NCI-H1105 (cell line): ENCODE measurements at regions not wholly inside any gene's neighbourhood (a gene's known extent, or its start where the extent isn't known, plus 50 kb on each side); places are given as distances from the start of the nearest gene placed in this dataset.
A peak's percentile ranks its signal among the peaks of the same experiment; 100 is the strongest.

ENCODE experiments used
- DNase-seq: peaks from one replicate; lab custom pipeline; 2025; lab: John Stamatoyannopoulos, UW

DNA sequence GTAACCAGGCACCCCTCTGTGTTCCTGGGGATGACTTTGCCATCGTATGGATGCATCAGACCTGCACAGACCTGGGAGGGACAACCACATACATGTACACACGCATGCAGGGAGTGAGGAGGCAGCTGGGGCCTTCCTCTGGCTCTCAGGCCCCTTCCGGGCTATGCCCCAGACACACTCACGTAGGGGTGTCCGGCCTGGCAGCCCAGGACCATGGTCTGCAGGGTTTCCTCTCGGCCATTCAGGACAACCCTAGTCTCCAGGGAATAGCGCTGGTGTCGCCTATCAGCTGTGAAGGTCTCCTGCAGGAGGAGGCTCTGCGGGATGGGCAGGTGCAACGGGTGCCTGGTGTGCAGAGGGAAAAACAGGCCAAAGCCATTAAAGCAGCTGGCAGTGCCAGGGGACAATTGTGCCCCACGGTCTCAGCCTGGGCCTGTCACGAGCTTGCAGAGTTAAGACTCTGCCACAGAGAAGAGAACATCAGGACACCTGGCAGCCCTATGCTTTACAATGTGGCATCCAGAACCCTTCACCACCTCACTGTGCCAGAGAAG, 101.4 kb downstream of the RMI2 start:
- DNase-seq, result peak; percentile 46

DNA sequence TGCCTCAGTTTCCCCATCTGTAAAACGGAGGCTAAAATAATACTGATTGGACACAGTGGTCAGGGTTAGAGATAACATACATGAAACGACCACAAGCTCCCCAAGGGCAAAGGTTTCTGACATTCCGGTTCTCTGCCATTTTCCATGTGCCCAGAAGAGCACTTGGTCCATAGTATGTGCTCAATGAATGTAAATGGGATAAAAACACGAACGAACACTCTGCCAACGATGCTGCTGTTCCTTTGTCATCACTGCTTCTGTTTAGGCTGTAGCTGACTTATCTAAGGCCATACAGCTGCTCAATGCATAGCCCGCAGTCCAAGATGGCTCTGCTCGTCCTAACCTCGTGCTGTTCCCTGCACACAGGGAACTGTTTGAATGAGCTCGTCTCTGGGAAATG, 102.0 kb downstream of the RMI2 start:
- DNase-seq, result no peak

DNA sequence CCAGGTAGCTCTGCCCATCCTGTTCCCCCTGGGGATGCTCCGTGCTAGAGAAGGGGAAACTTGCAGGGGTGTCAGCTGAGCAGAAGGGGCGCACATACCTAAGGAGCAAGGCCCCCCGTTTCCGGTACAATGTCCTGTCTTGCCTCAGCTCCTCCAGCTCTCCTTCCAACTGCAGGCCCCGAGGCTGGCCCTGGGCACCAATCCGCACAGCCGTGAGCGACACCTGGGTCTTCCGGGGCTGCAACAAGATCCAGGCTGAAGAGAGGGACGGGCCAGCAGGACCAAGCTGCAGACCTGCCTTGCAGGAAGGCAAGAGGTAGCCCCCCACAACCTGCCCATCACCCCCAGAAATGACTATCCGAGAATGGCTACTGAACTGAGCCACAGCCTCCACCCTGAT, 102.6 kb downstream of the RMI2 start:
- no peak for DNase-seq

DNA sequence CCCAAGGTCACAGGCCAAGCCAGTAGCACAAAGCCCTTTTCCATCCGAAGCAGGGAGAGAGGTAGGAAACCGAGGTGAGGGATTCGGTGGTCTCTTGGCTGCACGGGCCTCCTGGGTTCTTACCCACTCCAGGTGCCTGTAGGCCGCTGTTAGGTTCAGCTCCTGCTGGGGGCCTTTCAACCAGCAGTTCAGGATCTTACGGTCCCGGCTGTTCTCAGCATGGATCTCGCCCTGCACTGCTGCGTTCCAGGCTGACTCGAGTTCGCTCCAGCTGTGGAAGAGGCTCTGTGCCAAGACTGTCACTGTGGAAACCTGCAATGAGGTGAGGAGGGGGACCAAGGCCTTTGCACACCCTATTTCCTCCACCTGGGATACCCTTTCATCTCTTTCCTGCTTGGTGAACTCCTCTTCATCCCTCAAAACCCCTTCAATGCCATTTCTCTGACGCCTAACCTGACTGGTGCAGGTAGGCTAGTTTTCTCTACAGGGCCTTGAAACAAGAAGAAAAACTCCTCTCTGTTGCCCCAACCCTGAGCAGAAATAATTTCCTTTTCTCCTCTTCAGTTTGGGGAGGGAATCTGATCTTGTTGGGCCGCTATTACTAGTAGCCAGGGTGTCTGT, 103.6 kb downstream of the RMI2 start:
- DNase-seq, result no peak

DNA sequence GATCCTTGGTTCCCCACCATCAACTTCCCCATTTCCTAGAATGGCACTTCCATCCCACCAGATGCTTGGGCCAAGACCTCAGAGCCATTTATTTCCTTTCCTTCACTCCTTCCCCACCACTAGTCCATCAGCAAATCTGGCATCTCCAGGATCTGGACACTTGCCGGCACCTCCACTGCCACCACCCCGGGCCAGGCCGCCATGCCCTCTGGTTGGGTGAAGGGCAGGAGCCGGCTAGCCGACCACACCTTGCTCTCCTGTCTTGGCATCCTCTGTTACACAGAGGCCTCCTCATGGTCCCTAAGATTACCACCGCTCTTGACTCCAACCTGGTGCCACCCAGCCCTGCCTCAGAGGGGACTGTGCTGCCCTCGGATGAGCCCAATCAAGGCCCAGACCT, 104.5 kb downstream of the RMI2 start:
- no peak for DNase-seq

DNA sequence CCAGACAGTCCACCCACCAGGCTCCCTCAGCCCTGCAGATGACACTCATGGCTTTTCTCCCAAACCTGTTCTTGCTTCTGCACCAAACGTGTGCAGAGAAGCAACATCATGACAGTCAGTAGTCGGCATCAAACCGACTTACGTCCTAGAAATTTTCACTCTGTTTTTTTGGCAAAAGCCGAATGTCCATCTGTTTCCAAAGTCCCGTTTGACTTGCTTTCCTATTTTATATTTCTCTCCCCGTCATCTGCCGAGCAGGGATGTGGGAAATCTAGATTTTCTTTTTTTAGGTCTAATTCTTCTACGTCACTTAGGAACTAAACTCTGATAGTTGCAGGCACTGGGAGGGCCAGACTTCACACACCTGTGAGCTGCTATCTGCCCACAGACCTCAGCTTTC, 104.9 kb downstream of the RMI2 start:
- no peak for DNase-seq

DNA sequence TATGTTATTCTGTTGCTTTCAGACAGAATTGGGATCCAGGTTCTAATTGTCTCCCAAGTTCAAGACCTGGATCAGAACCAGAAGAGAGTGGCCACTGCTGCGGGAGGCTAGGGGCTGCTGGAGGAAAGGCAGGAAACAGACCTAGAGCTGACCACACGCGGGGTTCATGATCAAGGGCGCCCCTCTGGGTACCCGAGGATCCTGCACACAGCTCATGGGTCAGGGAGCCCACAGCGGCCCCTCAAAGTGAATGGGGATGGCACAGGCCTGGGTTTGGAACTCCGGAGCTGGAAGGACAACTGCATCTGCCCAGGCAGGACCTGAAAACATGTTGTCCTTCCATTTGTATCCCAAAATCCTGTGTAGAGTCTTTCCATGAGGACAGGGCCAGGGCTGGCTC, 107.0 kb downstream of the RMI2 start:
- DNase-seq, result no peak

DNA sequence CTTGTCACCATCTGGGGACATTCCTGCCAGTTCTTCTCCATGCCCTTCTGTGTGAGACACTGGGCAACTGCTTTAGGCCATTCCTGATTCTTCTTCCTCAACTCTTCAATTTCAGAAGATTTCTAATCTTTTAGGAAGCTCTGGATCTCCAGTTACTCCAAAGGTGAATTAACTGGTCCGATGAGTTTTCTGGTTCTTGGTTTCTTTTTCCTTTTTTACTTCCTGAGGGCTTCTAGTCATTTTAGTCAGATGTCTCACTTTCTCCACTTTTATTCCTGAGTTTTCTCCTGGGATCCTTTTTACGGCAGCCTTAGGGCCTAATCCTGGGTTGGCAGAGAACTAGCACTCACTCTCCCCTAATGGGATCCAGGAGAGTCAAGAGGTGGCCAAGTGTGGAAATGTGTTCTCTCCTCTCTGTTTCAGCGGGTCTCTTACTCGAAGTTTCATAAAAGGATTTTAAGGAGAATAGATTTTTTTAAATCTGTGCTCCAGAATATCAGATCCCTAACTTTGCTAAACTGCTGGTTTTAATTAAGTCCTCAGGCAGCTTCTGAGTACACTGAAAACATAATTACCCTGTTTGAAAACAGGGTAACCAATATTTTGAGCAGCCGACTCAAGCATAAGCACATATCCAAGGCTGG, 107.6 kb downstream of the RMI2 start:
- DNase-seq, result no peak

DNA sequence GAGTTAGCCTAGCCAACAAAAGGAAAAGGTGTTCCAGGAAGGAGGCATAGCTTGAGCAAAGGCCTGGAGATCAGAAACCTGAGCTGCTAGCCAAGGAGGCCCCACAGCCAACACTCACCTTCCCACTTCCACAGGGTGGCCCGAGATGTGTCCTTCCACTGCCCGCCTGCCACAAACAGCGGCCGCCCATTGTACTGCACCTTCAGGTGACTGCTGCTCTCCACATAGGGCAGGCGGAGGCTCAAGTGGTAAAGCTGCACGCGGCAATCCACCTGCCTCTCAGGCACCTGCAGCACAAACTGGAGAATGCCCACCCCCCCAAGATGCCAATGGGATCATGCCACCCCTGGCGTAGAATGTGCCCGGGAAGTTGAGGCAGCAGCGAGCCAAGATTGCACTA, 111.5 kb downstream of the RMI2 start:
- no peak for DNase-seq

DNA sequence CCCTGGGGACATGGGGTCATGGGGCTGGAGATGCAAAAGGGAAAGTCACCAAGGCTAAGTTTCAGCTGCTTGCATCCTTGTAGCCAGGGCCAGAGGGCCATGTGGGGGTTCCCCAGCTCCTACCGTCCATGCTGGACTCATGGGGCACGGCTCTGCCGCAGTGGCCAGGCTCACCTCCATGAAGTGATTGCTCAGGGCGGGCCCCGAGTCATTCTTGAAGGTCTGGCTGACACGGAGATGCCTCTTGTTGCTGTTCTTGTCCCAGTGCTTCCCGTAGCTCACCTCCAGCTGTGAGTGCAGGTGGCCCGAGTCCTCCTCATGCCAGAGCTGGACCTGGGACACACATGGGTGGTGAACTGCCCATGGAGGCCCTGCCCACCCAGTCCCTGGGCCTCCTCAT, 114.5 kb downstream of the RMI2 start:
- no peak for DNase-seq

DNA sequence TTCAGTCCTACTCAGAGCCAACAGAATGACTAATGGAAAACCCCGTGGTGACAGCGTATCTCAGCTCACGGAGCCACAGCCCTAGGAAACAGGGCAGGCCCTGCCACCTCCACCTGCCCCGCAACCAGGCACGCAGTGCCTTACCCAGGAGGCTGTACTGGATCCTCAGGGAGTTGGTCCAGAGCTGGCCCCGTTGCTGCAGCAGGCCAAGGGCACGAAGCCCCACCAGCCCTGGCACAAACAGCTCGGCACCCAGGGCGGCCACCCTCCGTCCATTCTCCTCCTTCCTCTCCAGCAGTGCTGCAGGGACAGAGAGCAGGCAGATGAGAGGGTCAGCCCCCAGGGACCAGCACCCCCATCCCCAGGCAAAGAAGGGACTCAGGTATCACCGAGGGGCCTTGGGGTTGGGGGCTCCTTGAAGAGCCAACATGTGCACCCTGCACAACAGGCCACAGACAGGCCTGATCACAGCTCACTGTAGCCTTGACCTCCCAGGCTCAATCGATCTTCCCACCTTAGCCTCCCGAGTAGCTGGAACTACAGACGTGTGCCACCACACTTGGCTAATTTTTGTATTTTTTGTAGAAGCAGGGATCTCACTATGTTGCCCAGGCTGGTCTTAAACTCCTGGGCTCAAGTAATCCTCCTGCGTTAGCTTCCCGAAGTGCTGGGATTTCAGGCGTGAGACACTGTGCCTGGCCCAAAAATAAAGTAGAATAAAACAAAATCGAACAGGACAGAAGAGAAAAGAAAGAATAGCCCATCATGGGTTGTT, 115.7 kb downstream of the RMI2 start:
- no peak for DNase-seq

DNA sequence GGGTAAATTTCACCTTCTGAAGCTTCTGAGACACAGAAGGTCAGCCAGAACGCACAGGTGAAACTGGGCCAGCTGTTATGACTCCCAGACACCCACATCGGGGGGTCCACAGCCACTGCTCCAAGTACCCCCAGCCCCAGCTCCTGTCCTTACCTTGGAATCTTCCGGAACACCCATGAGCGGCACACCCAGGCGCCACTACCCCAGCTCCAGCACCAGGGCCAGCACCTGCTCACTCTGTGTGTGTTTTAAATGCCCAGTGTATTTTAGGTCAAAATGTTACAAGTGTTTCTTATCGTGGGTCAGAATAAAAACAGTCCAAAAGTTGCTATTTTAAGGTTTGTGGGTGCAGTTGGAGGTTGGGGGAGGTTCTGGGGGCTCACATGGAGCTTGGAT, 116.3 kb downstream of the RMI2 start:
- DNase-seq, result no peak

DNA sequence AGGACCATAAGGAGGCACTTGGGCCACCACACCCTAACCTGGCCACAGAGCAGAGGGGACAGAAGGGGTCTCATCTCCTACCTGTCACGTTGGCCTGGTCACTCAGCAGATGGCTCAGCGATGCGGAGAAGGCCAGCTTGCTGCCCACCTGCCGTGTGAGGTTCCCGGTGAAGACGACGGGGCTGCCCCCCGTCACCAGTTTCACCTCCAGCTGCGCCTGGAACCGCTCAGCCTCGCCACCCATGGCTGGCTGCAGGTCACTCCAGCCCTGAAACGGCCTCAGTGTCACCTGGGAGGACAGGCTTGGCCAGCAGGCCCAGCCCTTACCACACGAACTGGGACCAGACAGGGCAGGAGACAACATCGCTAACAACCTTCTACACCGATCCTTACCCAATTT, 116.8 kb downstream of the RMI2 start:
- DNase-seq, result no peak

DNA sequence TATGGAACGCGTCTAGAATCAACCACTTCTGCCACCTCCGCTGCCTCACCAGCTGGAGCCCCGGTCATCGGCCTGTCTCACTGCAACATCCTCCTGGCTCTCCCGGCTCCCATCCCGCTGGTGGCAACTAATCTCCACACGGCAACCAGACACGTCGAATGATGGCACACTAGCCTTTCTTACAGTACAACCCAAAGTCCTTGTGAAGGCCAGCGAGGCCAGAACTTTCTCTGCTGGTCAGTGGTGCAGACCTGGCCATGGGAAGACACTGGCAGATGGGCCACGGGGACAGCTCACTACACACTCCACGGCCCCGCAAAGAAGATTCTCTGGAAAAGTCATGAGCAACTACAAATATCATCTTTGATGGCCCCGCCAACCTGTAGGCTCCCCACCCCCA, 117.6 kb downstream of the RMI2 start:
- no peak for DNase-seq

DNA sequence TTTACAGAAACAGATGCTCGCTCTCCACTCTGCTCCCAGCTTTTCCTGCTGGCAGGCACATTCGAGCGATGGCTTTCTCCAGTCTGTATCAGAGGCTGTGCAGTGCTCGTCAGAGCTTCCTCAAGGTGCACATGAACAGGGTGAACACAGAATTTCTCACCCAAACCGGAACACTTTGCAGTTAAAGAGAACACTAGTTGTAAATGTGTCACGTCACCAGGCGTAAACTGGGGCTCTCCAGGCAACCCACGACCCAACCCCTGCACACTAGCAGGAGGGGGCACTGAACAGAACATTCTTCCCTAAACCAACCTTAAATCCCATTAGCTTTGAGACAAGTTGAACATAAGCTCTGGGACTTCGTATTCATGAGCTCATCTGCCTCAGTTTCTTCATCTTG, 119.0 kb downstream of the RMI2 start:
- DNase-seq, result no peak

DNA sequence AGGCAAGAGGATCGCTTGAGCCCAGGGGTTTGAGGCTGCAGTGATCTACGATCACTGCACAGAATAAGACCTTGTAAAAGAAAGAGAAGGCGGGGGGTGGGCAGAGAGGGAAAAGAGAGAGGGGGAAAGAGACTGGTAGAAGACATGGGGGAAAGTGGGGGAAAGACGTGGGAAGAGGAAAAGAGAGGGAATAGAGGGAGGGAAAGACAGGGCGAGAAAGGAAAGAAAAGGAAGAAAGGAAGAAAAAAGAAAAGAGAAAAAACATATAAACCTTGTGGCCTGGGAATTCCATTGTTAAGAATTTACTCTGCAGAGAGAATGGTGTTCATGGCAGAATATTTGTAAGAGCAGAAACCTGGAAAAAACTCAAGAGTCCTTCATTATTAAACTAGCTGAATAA, 120.4 kb downstream of the RMI2 start:
- DNase-seq, result no peak

DNA sequence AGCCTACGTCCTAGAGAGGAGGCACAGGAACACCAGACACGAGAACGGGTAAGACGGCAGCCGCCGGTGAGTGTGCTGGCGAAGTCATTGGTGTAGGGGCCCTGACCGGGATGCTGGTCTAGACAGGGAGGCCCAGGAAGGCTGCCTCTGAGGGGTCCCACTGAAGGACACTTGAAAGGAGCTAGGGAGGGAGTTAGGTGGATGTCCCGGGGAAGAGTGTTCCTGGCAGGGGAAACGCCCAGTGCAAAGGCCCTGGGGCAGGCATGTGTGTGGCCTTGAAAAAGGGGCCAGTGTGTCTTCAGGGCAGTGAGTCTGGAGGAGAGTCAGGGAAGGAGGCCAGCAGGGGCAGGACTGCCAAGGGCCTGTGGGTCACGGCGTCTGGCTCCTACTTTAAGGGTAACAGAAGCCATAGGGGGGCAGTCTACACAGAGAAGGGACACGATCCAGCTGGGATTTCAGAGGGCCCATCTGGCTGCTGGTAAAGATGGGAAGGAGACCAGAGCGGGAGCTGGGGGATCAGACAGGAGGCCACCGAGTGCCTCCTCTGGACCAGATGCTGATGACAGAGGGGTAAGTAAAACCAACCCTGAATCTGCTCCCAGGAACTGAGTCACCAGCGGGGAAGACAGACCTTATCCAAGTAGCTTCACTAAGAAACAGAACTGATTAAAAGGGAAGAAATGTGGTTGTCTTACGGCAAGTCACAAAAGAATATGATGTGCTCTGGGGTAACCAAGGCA, 115.9 kb downstream of the LITAF start:
- DNase-seq, result no peak

DNA sequence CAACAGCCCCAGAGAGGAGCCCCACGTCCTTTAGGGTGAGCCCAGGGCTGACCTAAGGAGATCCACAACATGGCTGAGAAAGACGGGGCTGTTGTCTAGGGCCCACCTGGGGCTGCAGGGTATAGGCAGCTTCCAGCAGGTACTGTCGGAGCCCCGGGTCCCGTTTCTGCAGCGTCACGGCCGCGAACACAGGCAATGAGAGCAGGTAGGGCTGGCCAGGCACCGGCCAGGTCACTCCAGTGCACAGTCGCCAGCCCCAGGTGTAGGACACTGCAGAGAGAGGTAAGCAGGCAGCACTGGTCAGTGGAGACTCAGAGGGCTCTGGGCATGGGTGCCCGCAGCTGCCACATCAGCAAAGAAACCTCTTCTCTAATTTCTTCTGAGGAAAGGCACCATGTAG, 115.2 kb downstream of the LITAF start:
- DNase-seq, result no peak

DNA sequence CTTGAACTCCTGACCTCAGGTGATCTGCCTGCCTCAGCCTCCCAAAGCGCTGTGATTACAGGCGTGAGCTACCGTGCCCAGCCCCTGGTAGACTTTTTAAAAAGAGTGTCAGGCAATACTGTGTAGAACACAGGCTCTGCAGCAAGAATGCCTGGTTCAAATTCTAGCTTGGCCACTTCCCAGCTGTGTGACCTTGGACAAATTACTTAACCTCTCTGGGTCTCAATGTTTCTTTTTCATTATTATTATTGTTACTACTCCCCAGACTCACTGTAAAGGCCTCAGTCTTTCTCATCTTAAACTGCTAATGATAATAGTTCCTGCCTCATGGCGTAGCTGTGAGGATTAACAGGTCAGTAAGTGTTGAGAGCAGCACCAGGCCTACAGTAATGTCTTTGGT, 114.3 kb downstream of the LITAF start:
- no peak for DNase-seq

DNA sequence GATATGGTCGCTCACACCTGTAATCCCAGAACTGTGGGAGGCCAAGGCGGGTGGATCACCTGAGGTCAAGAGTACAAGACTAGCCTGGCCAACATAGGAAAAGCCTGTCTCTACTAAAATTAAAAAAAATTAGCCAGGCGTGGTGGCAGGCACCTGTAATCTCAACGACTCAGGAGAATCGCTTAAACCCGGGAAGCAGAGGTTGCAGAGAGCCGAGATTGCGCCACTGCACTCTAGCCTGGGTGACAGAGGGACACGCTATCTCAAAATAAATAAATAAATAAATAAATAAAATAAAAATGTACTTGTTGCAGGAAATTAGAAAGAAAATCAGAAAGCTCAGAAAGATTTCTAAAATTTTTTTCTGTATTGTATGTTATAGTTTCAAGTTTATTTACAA, 113.9 kb downstream of the LITAF start:
- no peak for DNase-seq

DNA sequence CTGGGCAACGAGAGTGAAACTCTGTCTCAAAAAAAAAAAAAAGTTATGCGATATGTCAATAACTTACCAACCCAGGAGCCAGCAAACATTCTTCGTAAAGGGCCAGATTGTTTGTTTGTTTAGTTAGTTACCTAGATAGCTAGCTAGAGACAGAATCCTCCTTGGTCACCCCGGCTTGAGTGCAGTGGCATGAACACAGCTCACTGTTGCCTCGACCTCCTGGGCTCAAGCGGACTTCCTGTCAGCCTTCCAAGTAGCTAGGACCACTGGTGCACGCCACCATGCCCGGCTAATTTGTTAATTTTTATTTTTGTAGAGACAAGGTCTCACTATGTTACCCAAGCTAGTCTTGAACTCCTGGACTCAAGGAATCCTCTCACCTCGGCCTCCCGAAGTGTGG, 113.0 kb downstream of the LITAF start:
- DNase-seq, result no peak

DNA sequence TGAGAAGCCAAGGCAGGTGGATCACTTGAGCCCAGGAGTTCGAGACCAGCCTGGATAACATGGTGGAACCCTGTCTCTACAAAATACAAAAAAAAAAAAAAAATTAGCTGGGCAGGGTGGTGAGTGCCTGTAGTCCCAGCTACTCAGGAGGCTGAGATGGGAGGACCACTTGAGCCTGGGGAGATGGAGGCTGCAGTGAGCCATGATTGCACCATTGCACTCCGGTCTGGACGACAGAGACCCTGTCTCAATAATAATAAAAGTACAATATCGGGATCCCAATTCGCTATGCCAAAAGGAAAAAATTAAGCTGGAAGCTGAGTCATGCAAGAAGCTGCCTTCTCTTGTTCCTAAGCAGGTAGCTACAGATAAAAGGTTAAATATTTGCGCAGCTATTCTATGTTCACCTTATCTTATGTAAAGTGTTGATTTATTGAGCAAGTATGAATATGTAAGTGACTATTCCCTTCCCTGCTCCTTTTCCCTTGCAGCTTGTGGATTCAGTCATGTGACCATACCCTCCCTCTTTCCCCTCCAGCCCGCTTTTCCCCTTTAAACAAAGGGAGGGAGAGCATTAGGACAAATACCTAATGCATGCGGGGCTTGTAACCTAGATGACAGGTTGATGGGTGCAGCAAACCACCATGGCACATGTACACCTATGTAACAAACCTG, 112.0 kb downstream of the LITAF start:
- DNase-seq, result no peak
